GM21423 (cell line): ENCODE measurements at regions not wholly inside any gene's neighbourhood (a gene's known extent, or its start where the extent isn't known, plus 50 kb on each side); places are given as distances from the start of the nearest gene placed in this dataset.

Source experiments
- ATAC-seq: cut with Tn5 transposase; IDR thresholded peaks from one replicate; pipeline ENCODE4 v1.9.1; 2021; ENCODE audit warnings: mild to moderate bottlenecking, moderate library complexity; ENCODE audit not compliant: unreplicated experiment

DNA sequence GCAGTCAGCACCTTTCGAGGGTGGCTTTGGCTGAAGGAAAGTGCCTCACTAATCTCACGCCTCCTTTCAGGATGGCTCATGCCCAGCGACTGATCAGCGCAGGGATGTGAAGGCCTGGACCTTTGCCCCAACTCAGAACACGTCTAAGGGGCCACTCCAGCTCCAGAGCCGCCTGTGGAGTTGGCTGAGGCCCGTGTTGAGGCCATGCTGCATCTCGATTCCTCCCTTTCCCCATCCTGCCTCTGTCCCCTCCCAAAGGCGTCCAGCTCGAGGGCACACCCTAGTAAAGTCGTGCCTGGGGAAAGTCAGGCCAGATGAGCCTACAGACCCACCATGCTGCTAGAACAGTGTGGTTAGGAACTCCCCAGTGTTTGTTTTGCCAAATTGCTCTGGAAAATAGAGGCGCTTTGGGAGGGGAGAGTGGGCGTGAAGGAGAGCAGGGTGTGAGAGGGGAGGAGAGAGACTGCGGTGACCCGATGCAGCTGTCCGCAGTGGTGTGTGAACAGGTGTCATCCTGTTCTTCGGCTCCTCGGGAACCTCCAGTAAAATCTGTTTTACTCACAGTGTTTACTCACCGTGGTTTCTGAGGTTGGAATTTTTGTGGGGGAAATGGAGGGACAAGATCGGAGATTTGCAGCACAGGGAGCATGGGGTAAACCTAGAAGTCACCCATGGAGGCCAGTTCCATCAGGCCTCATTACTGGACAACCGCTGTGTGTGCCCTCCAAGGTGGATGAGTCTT lies 85.0 kb upstream of the PMEPA1 start:
- no peak for ATAC-seq

DNA sequence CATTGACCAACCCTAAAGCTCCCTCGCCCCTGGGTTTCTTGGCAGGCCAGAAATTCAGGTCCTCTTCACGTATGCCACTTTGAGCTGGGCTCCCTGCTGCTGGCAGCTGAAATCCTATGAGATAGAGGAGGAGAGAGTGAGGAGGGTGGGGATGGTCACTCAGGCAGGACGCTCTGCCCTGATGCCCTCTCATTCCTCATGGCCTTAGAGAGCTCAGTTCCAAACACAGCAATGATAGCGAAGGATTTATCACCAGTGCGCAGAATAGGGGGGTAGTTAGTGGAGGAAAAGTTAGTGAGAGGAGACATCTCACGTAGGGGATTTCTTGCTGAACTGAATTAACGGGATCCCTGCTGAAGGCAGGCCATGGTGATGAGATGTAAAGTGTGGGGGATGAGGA lies 84.2 kb upstream of the PMEPA1 start:
- ATAC-seq, result no peak

GRCh38 chr20:57793421-57793820 lies 83.6 kb upstream of the PMEPA1 start:
- ATAC-seq, result no peak

DNA sequence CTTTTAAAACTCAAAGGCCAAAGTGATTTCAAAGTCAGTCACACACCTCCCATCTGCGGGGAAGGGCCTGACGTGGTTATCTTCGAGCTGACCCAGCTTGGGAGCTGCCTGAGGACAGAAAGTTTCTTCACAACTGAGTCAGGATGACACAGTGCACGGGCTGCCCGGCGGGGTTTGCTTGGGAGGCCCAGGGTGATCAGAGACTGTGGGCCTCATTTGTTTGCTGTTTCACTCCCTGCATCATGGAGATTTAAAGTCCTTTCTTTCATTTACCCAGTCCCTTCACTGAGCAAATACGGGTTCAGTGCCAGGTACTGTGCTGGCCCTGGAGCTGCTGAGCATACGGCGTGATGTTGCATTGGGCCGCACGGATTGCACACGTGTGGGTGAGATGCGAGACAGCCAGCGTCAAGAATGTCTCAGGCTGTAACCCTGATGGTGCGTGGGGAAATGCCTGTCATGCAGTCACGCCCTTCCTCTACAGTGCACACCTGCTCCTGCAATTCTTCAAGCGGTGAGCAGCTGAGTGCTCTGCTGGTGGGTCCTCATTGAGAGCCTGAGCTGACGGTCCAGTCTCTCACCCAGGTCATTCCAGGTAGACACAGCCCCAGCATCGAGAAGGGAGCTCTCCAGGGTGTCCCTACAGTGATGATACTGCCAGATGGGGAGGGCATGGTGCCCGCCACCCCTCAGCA lies 82.7 kb upstream of the PMEPA1 start:
- ATAC-seq, result no peak

- ATAC-seq, result no peak
These were observed 82.2 kb upstream of the PMEPA1 start for GRCh38 chr20:57791966-57792365.

- no peak for ATAC-seq
These were observed 81.6 kb upstream of the PMEPA1 start for GRCh38 chr20:57791178-57791962.

DNA sequence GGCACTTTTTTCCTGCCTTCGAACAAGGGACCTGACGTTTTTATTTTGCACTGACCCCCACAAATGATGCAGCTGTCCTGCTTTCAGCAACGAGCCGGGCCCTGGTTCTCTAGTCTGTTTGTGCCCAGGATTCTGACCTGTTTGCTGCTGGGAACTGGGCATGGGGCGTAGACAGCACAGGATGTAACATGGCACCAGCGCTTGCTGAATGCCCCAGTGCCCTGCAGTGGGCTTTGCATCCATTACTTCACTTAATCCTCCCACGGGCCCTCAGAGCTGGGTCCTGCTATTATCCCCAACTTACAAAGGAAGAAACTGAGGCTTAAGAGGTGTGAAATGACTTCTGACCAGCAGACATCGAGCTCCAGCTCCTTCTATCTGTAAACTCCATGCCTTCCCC lies 80.4 kb upstream of the PMEPA1 start:
- ATAC-seq, result no peak

- ATAC-seq, result no peak
These were observed 79.3 kb upstream of the PMEPA1 start for GRCh38 chr20:57788936-57789613.

- ATAC-seq, result no peak
These were observed 78.4 kb upstream of the PMEPA1 start for GRCh38 chr20:57787990-57788781.

DNA sequence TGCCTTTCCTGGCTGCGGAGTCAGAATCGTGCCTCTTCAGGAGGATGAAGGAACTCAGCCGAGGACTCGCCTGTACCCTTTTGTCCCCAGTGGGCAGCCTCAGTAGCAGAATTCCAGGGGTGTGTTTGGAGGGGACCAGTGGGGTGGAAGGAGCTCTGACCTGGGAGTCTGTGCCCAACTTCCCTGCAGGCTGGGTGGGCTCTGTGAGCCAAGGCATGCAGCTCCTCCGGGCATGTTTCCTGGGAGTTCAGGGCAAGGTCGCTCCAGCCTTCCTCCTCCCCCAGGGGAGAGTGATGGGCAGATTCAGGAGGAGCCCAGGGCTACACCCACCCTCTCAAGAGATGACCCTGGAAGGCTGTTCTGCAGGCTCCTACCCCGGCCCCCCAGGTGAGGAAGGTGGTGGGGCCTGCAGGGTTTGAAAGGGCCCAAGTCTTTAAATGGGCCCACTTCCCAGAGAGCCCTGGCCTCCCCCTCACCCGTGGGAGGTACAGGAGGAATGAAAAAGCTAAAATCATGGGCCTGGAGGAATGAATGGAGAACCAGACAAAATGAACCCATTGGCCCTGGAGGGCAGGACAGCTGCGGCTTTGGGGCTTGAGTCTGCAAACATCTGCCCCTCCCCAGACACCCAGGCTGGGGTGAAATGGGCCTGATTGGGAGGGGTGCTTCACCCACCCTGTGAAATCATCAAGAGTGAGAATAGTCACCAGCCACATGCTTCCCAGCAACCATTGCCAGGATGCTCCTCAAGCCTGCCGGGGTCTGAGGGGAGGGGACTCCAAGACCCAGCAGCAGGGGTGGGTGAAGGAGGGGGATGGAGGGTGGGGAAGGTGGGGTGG lies 77.6 kb upstream of the PMEPA1 start:
- no peak for ATAC-seq

DNA sequence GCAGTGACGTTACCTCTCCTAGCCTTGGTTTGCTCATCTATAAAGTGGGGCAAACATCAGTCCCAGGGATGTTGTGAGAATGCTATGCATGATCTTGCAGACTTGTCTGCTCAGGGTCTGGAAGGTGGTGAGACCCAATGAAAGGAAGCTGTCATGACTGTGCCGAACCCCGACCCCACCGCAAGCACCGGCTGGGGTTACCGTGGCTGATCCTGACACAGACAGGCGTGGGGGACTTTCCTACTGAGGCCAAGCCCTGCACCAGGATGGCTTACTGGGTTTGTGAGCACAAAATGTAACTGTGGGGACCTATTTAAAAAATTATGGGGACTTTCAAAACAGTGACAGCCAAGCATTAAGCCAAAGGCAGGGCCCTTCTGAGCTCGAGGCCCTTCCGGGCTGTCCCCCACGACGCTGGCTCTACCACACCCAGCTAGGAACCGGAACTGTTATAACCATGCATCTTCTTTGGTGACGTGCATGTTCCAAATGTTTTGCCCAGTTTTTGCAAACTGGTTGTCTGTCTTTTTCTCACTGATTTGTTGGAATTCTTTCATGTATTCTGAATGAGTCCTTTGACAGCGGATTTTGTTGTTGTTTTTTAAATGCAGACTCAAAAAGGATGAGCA lies 76.6 kb upstream of the PMEPA1 start:
- ATAC-seq, result no peak

DNA sequence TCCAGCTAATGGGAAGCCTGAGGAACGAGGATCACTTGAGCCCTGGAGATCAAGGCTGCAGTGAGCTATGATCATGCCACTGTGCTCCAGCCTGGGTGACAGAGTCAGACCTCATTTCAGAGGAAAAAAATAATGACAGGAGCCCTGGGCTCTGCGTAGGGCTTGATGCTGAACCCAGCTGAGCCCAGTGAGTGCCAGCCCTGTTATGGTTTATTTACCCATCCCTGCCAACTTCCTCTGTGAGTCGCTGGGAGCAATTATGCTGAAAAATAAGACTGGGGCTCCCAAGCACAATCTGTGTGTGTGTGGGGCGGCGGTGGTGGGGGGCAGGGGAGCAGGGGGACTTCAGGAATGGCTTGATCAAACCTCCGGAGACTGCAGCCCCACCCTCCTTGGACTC lies 75.9 kb upstream of the PMEPA1 start:
- ATAC-seq, result no peak

DNA sequence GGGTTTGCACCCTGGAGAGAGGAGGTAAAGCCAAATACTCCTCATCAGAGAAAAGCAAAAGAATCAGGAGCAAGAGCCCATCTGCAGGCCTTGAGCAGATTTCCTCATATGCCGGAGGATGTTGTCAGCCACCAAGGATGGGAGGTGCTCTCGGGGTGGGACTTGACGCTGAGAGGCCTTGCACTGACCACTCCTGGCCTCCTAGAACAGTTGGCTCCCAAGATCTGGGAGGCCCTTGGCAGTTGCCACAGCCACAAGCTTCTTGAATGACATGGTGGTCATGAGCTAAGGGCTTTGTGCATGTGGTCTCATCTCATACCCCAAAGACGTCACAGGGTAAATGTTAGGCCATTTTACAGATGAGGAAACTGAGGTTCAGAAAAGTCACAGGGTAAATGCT lies 75.2 kb upstream of the PMEPA1 start:
- no peak for ATAC-seq

GRCh38 chr20:57783956-57784837 lies 74.4 kb upstream of the PMEPA1 start:
- no peak for ATAC-seq

DNA sequence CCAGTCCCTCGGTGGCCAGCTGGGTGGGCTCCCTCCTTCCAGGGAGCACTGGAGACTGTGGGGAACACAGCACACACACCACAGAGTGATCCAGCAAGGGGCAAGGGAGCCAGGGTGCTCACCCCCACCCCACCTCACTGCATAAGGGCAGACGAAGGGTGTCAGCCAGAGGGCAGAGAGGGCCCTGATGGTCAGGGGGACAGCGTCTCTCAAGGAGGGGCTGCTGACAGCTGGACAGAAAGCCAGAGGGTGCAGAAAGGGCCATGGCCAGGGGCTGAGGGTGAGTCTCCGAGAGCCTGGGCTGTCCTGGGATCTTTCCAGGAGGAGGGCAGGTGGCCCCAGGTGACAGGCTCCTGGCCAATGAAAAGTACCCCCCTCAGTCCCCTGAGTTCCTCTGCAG lies 73.4 kb upstream of the PMEPA1 start:
- no peak for ATAC-seq

DNA sequence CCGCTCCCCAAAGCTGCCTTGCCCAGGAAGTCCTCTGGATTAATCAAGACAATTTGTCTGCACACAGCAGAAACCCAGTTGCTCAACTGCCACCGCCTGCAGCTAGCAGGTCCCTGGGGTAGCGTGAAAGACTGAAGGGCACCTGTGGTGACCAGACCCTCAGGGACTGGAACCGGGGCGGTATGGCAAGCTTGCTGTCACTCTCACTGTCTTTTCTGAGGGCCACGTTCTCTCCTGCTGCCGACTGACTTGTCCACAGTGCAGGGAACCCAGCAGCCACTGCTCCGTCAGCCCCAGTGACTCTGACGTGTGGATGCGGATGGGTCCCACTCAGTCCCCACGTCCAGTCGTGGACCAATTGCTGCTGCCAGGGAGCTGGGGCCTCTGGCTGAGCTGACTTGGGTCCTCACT lies 72.8 kb upstream of the PMEPA1 start:
- no peak for ATAC-seq

DNA sequence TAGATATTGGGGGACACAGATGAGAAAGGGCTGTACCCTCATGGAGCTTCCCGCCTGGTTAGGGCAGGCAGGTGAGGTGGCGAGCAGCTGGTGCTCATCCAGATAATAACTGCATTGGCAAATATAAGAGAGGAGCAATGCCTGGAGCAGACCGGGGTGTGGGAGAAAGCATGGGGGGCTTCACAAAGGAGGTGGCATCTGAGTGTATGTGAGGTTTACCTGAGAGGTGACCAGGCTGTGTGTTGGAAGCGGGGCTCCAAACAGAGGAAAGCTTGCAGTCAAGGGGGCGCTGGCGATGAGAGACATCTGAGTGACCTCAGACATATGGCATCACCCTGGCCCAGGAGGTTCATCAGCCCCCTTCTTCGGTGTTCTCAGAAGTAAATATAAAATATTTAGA lies 72.1 kb upstream of the PMEPA1 start:
- ATAC-seq, result no peak

GRCh38 chr20:57780906-57781305 lies 71.1 kb upstream of the PMEPA1 start:
- no peak for ATAC-seq
